Lower lobe of right lung (tissue), 2 donors: ENCODE measurements at regions not wholly inside any gene's neighbourhood (a gene's known extent, or its start where the extent isn't known, plus 50 kb on each side); places are given as distances from the start of the nearest gene placed in this dataset.

Experiments
- ATAC-seq, 2 donors: fragments of 200-7000 bp; cut with Tn5 transposase; one replicate each; pipeline ENCODE4 v1.9.1; 2020 to 2022; ENCODE audit warnings: mild to moderate bottlenecking in 2 of 2, moderate library complexity in 2 of 2
- DNase-seq: peaks from one replicate; pipeline ENCODE4 v3.0.0-alpha.2; 2020
- H3K27ac ChIP-seq: fragments of 200-600 bp; one replicate; pipeline ENCODE4 v1.8.0; 2022
- H3K27me3 ChIP-seq: fragments of 200-600 bp; one replicate; pipeline ENCODE4 v1.8.0; 2022; ENCODE audit warnings: low read depth
- H3K36me3 ChIP-seq: fragments of 200-600 bp; one replicate; pipeline ENCODE4 v1.8.0; 2022; ENCODE audit warnings: mild to moderate bottlenecking
- H3K4me1 ChIP-seq: fragments of 200-600 bp; one replicate; pipeline ENCODE4 v1.8.0; 2022
- H3K4me3 ChIP-seq: fragments of 200-600 bp; one replicate; pipeline ENCODE4 v1.8.0; 2022; ENCODE audit warnings: mild to moderate bottlenecking
- H3K9me3 ChIP-seq: fragments of 200-600 bp; one replicate; pipeline ENCODE4 v1.8.0; 2022
- intact Hi-C: fragments of 100-400 bp; cut with DNase I; formaldehyde crosslinking; loops from one replicate; pipeline ENCODE4 v1.11.0; 2022
- TF ChIP-seq, protein P1 (sequence below): fragments of 200-600 bp; IDR thresholded peaks from one replicate; pipeline ENCODE4 v1.8.0; 2022; ENCODE audit warnings: antibody characterized with exemption, mild to moderate bottlenecking
- donor health status: DM: no; HTN: yes; CAD: no; lungs with severe emphysema.

DNA sequence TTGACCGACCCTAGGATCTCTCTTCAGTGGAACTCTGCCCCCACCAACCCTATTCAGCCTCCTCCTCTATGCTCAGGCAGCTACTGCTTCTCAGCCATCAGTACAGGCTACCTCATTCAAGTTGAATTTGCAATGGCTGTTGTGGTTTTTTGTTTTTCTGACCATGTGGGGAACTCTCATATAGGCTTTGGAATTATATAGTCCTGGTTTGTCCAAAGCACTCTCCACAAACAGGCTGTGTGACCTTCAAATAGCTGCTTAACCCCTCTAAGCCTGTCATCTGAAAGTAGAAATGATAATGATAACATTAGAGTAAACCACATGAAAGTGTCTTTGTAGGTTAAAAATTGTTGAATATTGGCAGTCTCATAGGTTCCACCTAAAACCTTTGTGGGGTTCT is 80.3 kb downstream of the UNC5CL start:
- TF ChIP-seq, protein P1, sequence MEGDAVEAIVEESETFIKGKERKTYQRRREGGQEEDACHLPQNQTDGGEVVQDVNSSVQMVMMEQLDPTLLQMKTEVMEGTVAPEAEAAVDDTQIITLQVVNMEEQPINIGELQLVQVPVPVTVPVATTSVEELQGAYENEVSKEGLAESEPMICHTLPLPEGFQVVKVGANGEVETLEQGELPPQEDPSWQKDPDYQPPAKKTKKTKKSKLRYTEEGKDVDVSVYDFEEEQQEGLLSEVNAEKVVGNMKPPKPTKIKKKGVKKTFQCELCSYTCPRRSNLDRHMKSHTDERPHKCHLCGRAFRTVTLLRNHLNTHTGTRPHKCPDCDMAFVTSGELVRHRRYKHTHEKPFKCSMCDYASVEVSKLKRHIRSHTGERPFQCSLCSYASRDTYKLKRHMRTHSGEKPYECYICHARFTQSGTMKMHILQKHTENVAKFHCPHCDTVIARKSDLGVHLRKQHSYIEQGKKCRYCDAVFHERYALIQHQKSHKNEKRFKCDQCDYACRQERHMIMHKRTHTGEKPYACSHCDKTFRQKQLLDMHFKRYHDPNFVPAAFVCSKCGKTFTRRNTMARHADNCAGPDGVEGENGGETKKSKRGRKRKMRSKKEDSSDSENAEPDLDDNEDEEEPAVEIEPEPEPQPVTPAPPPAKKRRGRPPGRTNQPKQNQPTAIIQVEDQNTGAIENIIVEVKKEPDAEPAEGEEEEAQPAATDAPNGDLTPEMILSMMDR = no peak
- no peak overlapping the region for H3K27ac ChIP-seq

DNA sequence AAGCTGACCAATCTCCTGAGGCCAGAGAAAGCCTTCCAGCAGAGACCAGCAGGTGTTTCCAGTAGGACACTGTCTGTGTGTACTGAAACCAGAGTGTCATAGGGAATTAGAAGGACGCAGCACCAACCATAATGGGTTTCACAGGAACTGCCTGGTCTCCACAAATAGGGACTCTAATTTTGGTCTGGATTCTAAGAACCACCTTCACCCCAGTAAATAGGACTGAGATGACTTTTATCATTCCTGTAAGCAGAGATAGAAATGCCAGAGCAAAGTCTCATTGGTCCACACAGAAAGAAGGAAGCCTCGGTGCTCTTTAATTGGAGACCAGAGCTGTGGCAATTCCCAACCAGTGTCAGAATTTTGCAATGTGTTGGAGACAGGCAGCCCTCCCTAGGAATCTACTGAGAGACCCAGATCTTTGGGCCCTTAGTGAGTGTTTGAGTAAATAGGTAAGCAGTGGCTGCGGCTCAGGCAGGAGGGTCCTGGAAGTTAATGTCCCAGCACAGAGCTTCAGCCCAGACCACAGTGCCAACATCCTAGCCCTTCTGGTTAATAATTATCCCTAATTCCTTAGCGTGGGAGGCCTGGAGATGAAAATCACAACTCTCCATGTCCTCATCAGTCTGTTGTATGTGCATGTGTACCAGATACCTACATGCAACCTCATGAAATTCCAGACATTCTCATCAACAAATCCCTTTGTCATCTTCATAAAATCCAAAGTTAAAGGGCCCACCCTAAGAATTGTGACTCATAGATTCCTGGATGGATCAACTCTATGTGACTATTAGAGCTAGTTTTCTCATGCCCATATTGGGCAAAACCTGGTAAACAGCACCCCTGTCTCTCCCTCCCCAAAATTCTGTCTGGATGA is 81.2 kb downstream of the UNC5CL start:
- DNase-seq (no peak), ATAC-seq (peak in 1 of 2 donors; percentile 26)
- no peak overlapping the region for H3K4me3 ChIP-seq
- H3K27me3 ChIP-seq = no peaks in the 10 kb centered on the region
- H3K27ac ChIP-seq = no peak overlapping the region
- intact Hi-C loops = no loop called here
- TF ChIP-seq, protein P1 = no peak
- H3K4me1 ChIP-seq = no peaks in the 10 kb centered on the region
- no peaks in the 10 kb centered on the region for H3K9me3 ChIP-seq
- no peaks in the 10 kb centered on the region for H3K36me3 ChIP-seq

More for the DNA sequence above, 80.3 kb downstream of the UNC5CL start:
- intact Hi-C loops = no loop called here
- no peaks in the 10 kb centered on the region for H3K9me3 ChIP-seq
- no peaks in the 10 kb centered on the region for H3K36me3 ChIP-seq
- no peak for ATAC-seq
- H3K27me3 ChIP-seq = no peaks in the 10 kb centered on the region
- DNase-seq = no peak
- H3K4me1 ChIP-seq = no peaks in the 10 kb centered on the region
- H3K4me3 ChIP-seq = no peak overlapping the region

DNA sequence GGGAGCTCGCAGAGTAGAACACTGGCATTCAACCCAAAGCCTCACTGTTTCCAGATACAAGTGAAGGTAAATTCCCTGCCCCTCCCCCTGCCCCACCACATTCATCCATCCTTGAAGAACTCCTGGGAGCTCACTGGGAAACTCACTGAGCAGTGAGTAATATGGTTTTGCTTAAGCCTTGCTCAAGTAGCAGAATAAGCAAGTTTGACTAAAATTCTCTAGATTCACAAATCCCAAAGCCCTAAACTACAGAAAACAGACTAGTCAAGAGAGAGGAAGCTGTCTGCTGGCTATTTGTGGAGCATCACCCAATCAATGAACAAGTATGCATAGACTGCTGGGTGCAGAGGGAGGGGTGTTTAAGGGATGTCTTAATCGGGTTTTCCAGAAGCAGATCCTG is 82.1 kb downstream of the UNC5CL start:
- intact Hi-C loops = no loop called here
- Histone ChIP-seq H3K36me3 (no peaks in the 10 kb centered on the region), H3K9me3 (no peaks in the 10 kb centered on the region), H3K4me3 (no peak overlapping the region), H3K4me1 (no peaks in the 10 kb centered on the region), H3K27ac (no peak overlapping the region), H3K27me3 (no peaks in the 10 kb centered on the region)
- ATAC-seq (no peak), DNase-seq (no peak)
- TF ChIP-seq, protein P1 = no peak

DNA sequence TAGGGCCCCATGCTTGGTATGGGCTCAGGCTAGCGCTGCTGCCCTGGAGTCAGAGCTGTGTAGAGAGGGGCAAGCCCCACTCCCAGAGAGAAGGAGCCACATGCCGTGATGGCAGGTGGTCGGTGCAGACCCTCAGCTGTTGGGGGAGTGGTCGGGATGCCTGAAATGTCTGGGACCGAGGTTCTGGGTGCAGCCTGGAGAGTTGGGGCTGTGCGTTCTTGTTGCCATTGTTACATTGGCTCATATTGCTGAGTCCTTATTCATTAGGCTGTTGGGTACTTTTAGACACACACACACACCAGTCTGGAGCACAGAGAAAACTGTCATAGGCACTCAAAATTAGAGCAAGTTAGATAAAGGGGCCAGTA is 83.9 kb downstream of the UNC5CL start:
- ATAC-seq = no peak

DNA sequence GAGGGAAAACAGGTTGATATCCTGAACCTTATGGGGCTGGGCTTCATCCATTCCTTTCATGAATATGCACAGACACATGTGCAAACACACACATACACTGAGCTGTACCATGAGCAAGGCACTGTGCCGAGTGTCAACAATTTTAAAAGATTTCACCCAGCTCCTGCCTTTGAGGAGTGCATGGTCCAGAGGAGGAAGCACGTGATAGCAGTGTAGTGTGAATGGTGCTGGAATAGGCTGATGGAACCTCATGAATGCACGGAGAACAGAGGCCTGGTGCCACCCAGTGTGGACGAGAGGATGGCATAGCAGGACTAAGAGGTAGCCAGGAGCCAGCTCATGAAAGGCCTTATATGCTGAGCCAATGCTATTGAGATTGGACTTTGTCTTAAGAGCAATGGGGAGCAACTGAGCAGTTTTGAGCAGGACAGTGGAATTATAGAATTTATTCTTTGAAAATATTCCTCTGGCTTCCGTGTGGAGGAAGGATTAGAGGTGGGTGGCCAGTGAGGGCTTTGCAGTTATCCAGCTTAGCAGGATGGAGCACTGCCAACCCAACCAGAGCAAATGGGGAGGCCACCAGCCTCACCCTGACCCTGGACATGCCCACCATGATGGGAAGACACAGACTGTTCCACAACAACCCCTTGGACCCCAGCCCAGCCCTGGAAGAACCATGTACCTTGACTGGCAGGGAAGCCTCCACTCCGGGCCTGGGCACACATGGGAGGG is 84.4 kb downstream of the UNC5CL start:
- H3K36me3 ChIP-seq = no peaks in the 10 kb centered on the region
- no peaks in the 10 kb centered on the region for H3K4me1 ChIP-seq
- H3K9me3 ChIP-seq = no peaks in the 10 kb centered on the region
- no peak overlapping the region for H3K4me3 ChIP-seq
- no peaks in the 10 kb centered on the region for H3K27me3 ChIP-seq
- intact Hi-C loops = no loop called here
- H3K27ac ChIP-seq = no peak overlapping the region
- DNase-seq = no peak
- ATAC-seq = no peak
- TF ChIP-seq, protein P1 = no peak

More for the DNA sequence above, 83.9 kb downstream of the UNC5CL start:
- Histone ChIP-seq H3K4me3 (no peak overlapping the region), H3K27me3 (no peaks in the 10 kb centered on the region), H3K9me3 (no peaks in the 10 kb centered on the region), H3K27ac (no peak overlapping the region), H3K4me1 (no peaks in the 10 kb centered on the region), H3K36me3 (no peaks in the 10 kb centered on the region)
- DNase-seq = no peak
- TF ChIP-seq, protein P1 = no peak
- intact Hi-C loops = no loop called here
